A549 (cell line): ENCODE measurements at regions not wholly inside any gene's neighbourhood (a gene's known extent, or its start where the extent isn't known, plus 50 kb on each side); places are given as distances from the start of the nearest gene placed in this dataset.

Source experiments
- ATAC-seq, 2 experiments: fragments of 200-7000 bp in 1 of 2; fragments of >200 bp in 1 of 2; cut with Nextera tagmentation in 1 of 2; cut with Tn5 transposase in 1 of 2; 3 replicates each; pipeline versions ENCODE4 v1.8.0 to v1.9.1; 2018 to 2020; ENCODE audit warnings: mild to moderate bottlenecking in 1 of 2, moderate library complexity in 1 of 2
- CTCF ChIA-PET: fragments of 300-600 bp; sonication (Branson Sonifier 250); formaldehyde crosslinking; extraction: SDS; loops from one replicate; lab custom pipeline; 2021; ENCODE audit warnings: antibody characterized with exemption, inconsistent platforms; lab: Yijun Ruan, JAX
- POLR2A ChIA-PET: fragments of 350-600 bp; formaldehyde crosslinking; extraction: SDS; loops from one replicate; lab custom pipeline; 2021; ENCODE audit warnings: antibody characterized with exemption, inconsistent platforms; lab: Yijun Ruan, JAX
- DNase-seq, 2 experiments: peaks; one replicate each; pipeline versions ENCODE4 v3.0.0 to v3.0.0-alpha.2; 2011 to 2016; ENCODE audit warnings: low read depth in 1 of 2, low spot score in 1 of 2
- FAIRE-seq: peaks from 2 replicates; lab custom pipeline; 2011; peaks lifted over from hg19 to GRCh38; lab: Jason Lieb, UNC
- H3K27ac ChIP-seq, 2 experiments: fragments of >200 bp; sonication (Bioruptor Twin); formaldehyde crosslinking; 3 replicates each; pipeline ENCODE4 v1.5.1; 2016 to 2017
- H3K4me1 ChIP-seq: fragments of >200 bp; sonication (Bioruptor Twin); formaldehyde crosslinking; 3 replicates; pipeline ENCODE4 v1.6.1; 2016
- H3K4me2 ChIP-seq: fragments of >200 bp; sonication (Bioruptor Twin); formaldehyde crosslinking; 3 replicates; pipeline ENCODE4 v1.6.1; 2016
- H3K4me3 ChIP-seq: fragments of >200 bp; sonication (Bioruptor Twin); formaldehyde crosslinking; 3 replicates; pipeline ENCODE4 v1.5.1; 2016
- H3K9me3 ChIP-seq: fragments of >200 bp; sonication (Bioruptor Twin); formaldehyde crosslinking; 3 replicates; pipeline ENCODE4 v1.6.1; 2016
- CBX8 ChIP-seq: fragments of 200-600 bp; sonication (generic); IDR thresholded peaks from 2 replicates; pipeline ENCODE4 v1.6.1; 2016
- CHD2 ChIP-seq: fragments of 150-350 bp; IDR thresholded peaks from 2 replicates; pipeline ENCODE4 v1.6.1; 2014; ENCODE audit warnings: low read length; ENCODE audit not compliant: partially characterized antibody
- CHD4 ChIP-seq: fragments of 200-600 bp; sonication (generic); IDR thresholded peaks from 2 replicates; pipeline ENCODE4 v1.6.1; 2016; ENCODE audit warnings: antibody characterized with exemption, mild to moderate bottlenecking, borderline replicate concordance
- CTCF ChIP-seq: fragments of >200 bp; sonication (Bioruptor Twin); formaldehyde crosslinking; IDR thresholded peaks from 3 replicates; pipeline ENCODE4 v1.5.1; 2016
- EHF ChIP-seq: fragments of 250-450 bp; sonication (Bioruptor Pico); IDR thresholded peaks from 2 replicates; pipeline ENCODE4 v1.5.0; 2020; ENCODE audit warnings: mild to moderate bottlenecking
- ESRRA ChIP-seq: fragments of 150-350 bp; IDR thresholded peaks from 2 replicates; pipeline ENCODE4 v1.6.1; 2014; ENCODE audit warnings: mild to moderate bottlenecking, low read length, borderline replicate concordance
- FOSB ChIP-seq: fragments of 250-450 bp; sonication (Bioruptor Pico); IDR thresholded peaks from 2 replicates; pipeline ENCODE4 v1.5.0; 2020; ENCODE audit warnings: mild to moderate bottlenecking, moderate library complexity
- FOXS1 ChIP-seq: fragments of 250-450 bp; sonication (Bioruptor Pico); IDR thresholded peaks from 2 replicates; pipeline ENCODE4 v1.5.0; 2020; ENCODE audit warnings: mild to moderate bottlenecking, moderate library complexity
- GATA3 ChIP-seq: IDR thresholded peaks from 2 replicates; pipeline ENCODE4 v1.6.1; 2012; ENCODE audit warnings: borderline replicate concordance
- HES2 ChIP-seq: fragments of >200 bp; sonication (Bioruptor Twin); formaldehyde crosslinking; IDR thresholded peaks from 2 replicates; pipeline ENCODE4 v1.6.1; 2016
- MAFK ChIP-seq: fragments of 450-650 bp; IDR thresholded peaks from 2 replicates; pipeline ENCODE4 v1.6.1; 2014; ENCODE audit not compliant: partially characterized antibody
- NPAS2 ChIP-seq: fragments of 250-450 bp; sonication (Bioruptor Pico); IDR thresholded peaks from 2 replicates; pipeline ENCODE4 v1.8.0; 2022; ENCODE audit warnings: mild to moderate bottlenecking, moderate library complexity, borderline replicate concordance
- NR3C1 ChIP-seq: fragments of >200 bp; sonication (Bioruptor Twin); formaldehyde crosslinking; IDR thresholded peaks from 3 replicates; pipeline ENCODE4 v1.6.1; 2017
- PHF8 ChIP-seq: fragments of 200-600 bp; sonication (generic); IDR thresholded peaks from 2 replicates; pipeline ENCODE4 v1.6.1; 2016; ENCODE audit warnings: low read depth, mild to moderate bottlenecking, antibody characterized with exemption, moderate library complexity, borderline replicate concordance
- RAD21 ChIP-seq, 2 experiments: fragments of >200 bp in 1 of 2; sonication (Bioruptor Twin) in 1 of 2; formaldehyde crosslinking in 1 of 2; IDR thresholded peaks in 1 of 2; conservative IDR thresholded peaks in 1 of 2; 2 replicates in 1 of 2; 3 replicates in 1 of 2; pipeline ENCODE4 v1.6.1; 2012 to 2018; ENCODE audit warnings: inconsistent platforms in 1 of 2
- RCOR1 ChIP-seq: fragments of 150-350 bp; IDR thresholded peaks from 2 replicates; pipeline ENCODE4 v1.6.1; 2014; ENCODE audit warnings: antibody characterized with exemption, low read length, low read depth
- RNF2 ChIP-seq: fragments of 200-600 bp; sonication (generic); IDR thresholded peaks from 2 replicates; pipeline ENCODE4 v1.6.1; 2016; ENCODE audit warnings: low read depth, mild to moderate bottlenecking, antibody characterized with exemption, moderate library complexity, borderline replicate concordance
- ZFP36 ChIP-seq: fragments of 450-650 bp; IDR thresholded peaks from 2 replicates; pipeline ENCODE4 v1.6.1; 2014; ENCODE audit warnings: borderline replicate concordance; ENCODE audit not compliant: partially characterized antibody
- WGBS: methylation state at CpG from one replicate; pipeline ENCODE4 v1.1.6; 2017; ENCODE audit errors: missing lambda C conversion rate; 5-methylcytosine and 5-hydroxymethylcytosine counted together
- TF ChIP-seq, protein P1 (sequence below): fragments of >200 bp; sonication (Bioruptor Twin); formaldehyde crosslinking; IDR thresholded peaks from 3 replicates; pipeline ENCODE4 v1.6.1; 2016
- TF ChIP-seq, protein P2 (sequence below): fragments of 250-450 bp; sonication (Bioruptor Pico); IDR thresholded peaks from 2 replicates; pipeline ENCODE4 v1.5.0; 2021; ENCODE audit warnings: mild to moderate bottlenecking, moderate library complexity, borderline replicate concordance

GRCh38 chr1:164086832-164087231 lies 472.2 kb upstream of the PBX1 start (continued):
- TF ChIP-seq, protein P1, sequence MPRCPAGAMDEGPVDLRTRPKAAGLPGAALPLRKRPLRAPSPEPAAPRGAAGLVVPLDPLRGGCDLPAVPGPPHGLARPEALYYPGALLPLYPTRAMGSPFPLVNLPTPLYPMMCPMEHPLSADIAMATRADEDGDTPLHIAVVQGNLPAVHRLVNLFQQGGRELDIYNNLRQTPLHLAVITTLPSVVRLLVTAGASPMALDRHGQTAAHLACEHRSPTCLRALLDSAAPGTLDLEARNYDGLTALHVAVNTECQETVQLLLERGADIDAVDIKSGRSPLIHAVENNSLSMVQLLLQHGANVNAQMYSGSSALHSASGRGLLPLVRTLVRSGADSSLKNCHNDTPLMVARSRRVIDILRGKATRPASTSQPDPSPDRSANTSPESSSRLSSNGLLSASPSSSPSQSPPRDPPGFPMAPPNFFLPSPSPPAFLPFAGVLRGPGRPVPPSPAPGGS, result no peak
- TF ChIP-seq CHD4, result no peak

GRCh38 chr1:164087906-164088453 lies 471.0 kb upstream of the PBX1 start:
- no peak for FAIRE-seq
- ATAC-seq, result no peak
- 8% methylated on average over 6 of the region's 6 CpGs for WGBS

More at GRCh38 chr1:164087906-164088453, 471.0 kb upstream of the PBX1 start:
- H3K4me1 ChIP-seq, result no peaks in the 10 kb centered on the region
- no peak overlapping the region for H3K27ac ChIP-seq
- H3K9me3 ChIP-seq, result peaks cover 7% of the 10 kb centered on the region; the same call in 1 of the 3 replicates
- ChIA-PET CTCF (no interaction called here), POLR2A (no interaction called here)
- DNase-seq, result no peak
- TF ChIP-seq CBX8 (no peak), GATA3 (no peak), PHF8 (no peak), FOXS1 (no peak), CHD2 (no peak), NR3C1 (no peak), EHF (CRISPR knock-in tag) (no peak), FOSB (CRISPR knock-in tag) (no peak), MAFK (no peak), ZFP36 (no peak), CTCF (no peak), RAD21 (conservative IDR thresholded peaks at IDR 0.05 in 1 of 2, IDR thresholded peaks at IDR 0.05 in 1 of 2) (no peak), RCOR1 (no peak), NPAS2 (CRISPR knock-in tag) (no peak), RNF2 (no peak), ESRRA (no peak), HES2 (no peak), CHD4 (no peak)
- TF ChIP-seq, protein P2, sequence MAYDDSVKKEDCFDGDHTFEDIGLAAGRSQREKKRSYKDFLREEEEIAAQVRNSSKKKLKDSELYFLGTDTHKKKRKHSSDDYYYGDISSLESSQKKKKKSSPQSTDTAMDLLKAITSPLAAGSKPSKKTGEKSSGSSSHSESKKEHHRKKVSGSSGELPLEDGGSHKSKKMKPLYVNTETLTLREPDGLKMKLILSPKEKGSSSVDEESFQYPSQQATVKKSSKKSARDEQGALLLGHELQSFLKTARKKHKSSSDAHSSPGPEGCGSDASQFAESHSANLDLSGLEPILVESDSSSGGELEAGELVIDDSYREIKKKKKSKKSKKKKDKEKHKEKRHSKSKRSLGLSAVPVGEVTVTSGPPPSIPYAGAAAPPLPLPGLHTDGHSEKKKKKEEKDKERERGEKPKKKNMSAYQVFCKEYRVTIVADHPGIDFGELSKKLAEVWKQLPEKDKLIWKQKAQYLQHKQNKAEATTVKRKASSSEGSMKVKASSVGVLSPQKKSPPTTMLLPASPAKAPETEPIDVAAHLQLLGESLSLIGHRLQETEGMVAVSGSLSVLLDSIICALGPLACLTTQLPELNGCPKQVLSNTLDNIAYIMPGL (CRISPR knock-in tag), result no peak
- TF ChIP-seq, protein P1, result no peak
- H3K4me3 ChIP-seq, result no peak overlapping the region
- H3K4me2 ChIP-seq, result peak overlapping the region; percentile 30; the same call in 1 of the 3 replicates
